ENCODE measurements at regions not wholly inside any gene's neighbourhood (a gene's known extent, or its start where the extent isn't known, plus 50 kb on each side); places are given as distances from the start of the nearest gene placed in this dataset.

DNA sequence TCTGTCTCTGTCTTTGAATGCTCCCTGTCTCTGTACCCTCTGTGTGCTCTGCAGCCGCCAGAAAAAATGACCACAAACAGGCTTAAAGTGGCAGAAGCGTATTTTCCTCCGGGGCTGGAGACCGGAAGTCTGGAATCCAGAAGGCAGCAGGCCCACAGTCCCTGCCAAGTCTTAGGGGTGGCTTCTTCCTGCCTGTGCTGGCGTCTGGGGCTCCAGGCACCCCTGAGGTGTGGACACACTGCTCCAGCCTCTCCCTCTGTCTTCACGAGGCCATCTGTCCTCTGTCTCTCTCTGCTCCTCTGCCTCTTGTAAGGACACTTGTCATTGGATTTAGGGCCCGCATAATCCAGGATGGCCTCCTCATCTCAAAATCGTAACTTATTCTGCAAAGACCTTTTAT is 298.4 kb upstream of the IRX4 start:
- DNase-seq (ENCODE audit: low read depth in 1 of 2, low spot score in 1 of 2): no peak

GRCh38 chr5:2180456-2180855 is 297.7 kb upstream of the IRX4 start:
- DNase-seq (ENCODE audit: low read depth in 1 of 2, low spot score in 1 of 2): no peak

- no peak for DNase-seq (ENCODE audit: low read depth in 1 of 2, low spot score in 1 of 2)
Observed at GRCh38 chr5:2179861-2180260, 297.1 kb upstream of the IRX4 start.

- DNase-seq (ENCODE audit: low read depth in 1 of 2, low spot score in 1 of 2): no peak
Observed at GRCh38 chr5:2178528-2178927, 295.8 kb upstream of the IRX4 start.

GRCh38 chr5:2178071-2178477 is 295.3 kb upstream of the IRX4 start:
- DNase-seq (ENCODE audit: low read depth in 1 of 2, low spot score in 1 of 2): no peak

DNA sequence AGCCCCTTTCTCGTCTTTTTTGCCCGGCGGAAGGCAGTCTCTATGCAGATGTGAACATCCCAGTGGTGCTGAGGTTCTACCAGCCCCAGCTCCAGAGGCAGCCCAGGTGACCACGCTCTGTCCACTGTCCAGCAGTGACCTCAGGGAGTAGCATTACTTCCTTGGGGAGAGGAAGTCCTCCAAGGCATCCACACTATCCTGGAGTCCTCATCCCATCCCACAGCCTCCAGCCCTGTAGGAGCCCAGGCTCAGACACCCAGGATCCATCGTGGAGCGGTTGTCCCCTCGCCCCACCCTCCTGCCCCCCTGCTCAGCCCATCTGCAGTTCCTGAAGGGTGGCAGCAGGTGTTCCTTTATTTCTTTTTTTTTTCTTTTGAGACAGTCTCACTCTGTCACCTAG is 294.5 kb upstream of the IRX4 start:
- no peak for DNase-seq (ENCODE audit: low read depth in 1 of 2, low spot score in 1 of 2)

DNA sequence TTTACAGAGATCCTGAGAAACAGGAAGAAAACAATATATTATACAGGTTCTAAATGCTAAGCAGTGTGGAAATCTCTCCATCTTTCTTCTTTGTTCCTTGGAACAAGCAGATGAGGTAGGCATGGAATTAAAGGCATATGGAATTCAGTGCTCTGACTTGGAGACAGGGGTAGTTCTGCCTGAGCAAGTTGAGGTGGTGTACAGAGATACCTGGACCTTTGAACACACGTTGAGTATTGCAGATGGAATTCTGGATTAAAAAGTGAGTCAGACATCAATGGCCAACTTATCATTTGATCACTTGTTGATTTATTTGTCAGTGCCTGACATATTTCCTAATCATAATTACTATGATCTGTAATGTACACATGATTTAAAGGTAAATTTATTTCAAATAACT is 293.9 kb upstream of the IRX4 start:
- DNase-seq (ENCODE audit: low read depth in 1 of 2, low spot score in 1 of 2): no peak

GRCh38 chr5:2175842-2176404 is 293.2 kb upstream of the IRX4 start:
- no peak for DNase-seq (ENCODE audit: low read depth in 1 of 2, low spot score in 1 of 2)

- no peak for DNase-seq (ENCODE audit: low read depth in 1 of 2, low spot score in 1 of 2)
Observed at GRCh38 chr5:2175041-2175440, 292.3 kb upstream of the IRX4 start.

- DNase-seq (ENCODE audit: low read depth in 1 of 2, low spot score in 1 of 2): no peak
Observed at GRCh38 chr5:2174538-2174937, 291.8 kb upstream of the IRX4 start.

DNA sequence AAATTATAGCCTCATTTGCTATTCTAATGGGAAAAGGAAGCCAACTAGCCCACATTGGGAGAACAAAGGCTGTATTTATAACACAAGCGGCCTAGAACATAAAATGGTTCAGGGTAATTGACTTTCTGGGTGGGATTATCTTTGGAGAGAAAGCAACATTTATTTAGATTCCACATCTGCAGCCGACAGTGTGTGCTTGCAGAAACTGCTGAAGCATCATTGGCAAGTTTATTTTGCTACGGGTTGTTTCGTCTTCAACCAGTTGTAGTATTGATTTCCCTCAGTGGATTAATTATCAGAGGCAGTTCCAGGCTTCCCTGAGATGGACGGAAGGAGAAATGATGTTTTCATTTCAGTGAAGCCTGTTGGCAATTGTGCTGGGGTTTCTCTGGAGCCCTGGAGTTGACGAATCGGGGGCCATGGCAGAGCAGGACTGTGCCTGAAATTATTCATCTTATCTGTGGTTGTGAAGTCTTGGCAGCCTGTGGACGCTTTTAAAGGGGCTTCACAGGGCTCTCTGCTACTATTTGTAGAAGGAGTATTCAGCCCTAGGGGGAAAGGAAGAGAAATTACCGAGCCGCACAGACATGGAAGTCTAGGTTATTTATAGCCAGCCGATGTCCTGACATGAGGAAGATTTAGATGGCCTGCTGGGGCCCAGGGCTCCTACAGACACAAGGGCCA is 290.6 kb upstream of the IRX4 start:
- no peak for DNase-seq (ENCODE audit: low read depth in 1 of 2, low spot score in 1 of 2)

GRCh38 chr5:2172471-2172870 is 289.7 kb upstream of the IRX4 start:
- no peak for DNase-seq (ENCODE audit: low read depth in 1 of 2, low spot score in 1 of 2)

GRCh38 chr5:2170761-2171160 is 288.0 kb upstream of the IRX4 start:
- DNase-seq (ENCODE audit: low read depth in 1 of 2, low spot score in 1 of 2): no peak

- no peak for DNase-seq (ENCODE audit: low read depth in 1 of 2, low spot score in 1 of 2)
Observed at GRCh38 chr5:2169850-2170760, 287.4 kb upstream of the IRX4 start.

GRCh38 chr5:2169430-2169808 is 286.7 kb upstream of the IRX4 start:
- no peak for DNase-seq (ENCODE audit: low read depth in 1 of 2, low spot score in 1 of 2)

DNA sequence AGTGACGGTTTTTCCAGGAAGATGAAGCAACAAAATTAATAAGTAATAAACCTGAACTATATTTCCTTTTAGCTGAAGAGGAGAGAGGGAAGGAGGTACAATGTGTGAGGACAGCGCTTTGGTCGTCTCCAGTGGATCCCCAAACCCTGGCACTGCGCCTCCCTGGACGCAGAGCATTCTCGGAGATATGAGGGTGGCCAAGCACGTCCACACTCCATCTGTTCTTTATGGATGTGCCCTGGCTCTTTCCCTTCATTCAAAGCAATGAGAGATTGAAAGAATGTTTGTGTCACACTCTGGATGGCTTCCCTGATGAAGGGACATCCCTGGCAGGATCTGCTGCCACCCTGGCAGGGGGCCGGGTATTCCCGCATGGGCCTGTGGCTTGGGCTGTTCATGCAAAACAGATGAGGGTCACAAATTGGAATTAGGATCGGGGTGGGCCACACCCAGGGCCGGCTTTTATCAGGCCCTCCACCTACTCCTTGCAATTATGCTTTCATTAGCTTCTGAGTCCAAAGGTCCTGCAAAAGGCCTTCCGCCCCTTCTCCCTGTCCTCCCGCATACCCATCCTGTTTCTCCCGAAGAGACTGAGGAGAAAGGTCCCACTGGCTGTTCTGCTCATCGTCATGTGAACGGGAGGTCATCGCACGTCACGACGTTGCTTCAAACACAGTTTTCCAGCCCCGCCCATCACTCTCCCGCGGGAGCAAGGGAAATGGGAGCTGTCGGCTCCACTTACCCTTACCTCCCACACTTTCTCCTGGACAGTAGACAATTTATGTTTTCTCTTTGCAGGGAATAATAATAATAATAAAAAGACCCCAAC is 286.1 kb upstream of the IRX4 start:
- no peak for DNase-seq (ENCODE audit: low read depth in 1 of 2, low spot score in 1 of 2)

- no peak for DNase-seq (ENCODE audit: low read depth in 1 of 2, low spot score in 1 of 2)
Observed at GRCh38 chr5:2167671-2168070, 284.9 kb upstream of the IRX4 start.

- no peak for DNase-seq (ENCODE audit: low read depth in 1 of 2, low spot score in 1 of 2)
Observed at GRCh38 chr5:2166979-2167377, 284.3 kb upstream of the IRX4 start.

GRCh38 chr5:2166306-2166978 is 283.7 kb upstream of the IRX4 start:
- DNase-seq (ENCODE audit: low read depth in 1 of 2, low spot score in 1 of 2): no peak

GRCh38 chr5:2165615-2166305 is 283.0 kb upstream of the IRX4 start:
- no peak for DNase-seq (ENCODE audit: low read depth in 1 of 2, low spot score in 1 of 2)

Measured in activated T-helper 1 cell treated with anti-CD3 and anti-CD28 coated beads, Interleukin-2, amount 50 U/mL, for 16 hours (primary cell).